ENCODE measurements at regions not wholly inside any gene's neighbourhood (a gene's known extent, or its start where the extent isn't known, plus 50 kb on each side); places are given as distances from the start of the nearest gene placed in this dataset.

- Histone ChIP-seq H3K4me2 (ENCODE audit: extremely low read depth, insufficient read depth, low read length) (no peak overlapping the region), H3K4me3 (replicated peaks in 1 of 4; ENCODE audit: control extremely low read depth in 1 of 4, insufficient read depth in 1 of 4, low read depth in 3 of 4, low read length in 4 of 4) (no peak overlapping the region), H4K20me1 (ENCODE audit: control insufficient read depth, extremely low read depth, insufficient read depth, low read length) (no peaks in the 10 kb centered on the region), H3K36me3 (ENCODE audit: control insufficient read depth, insufficient read depth, low read length) (no peaks in the 10 kb centered on the region), H3K4me1 (ENCODE audit: control insufficient read depth, extremely low read depth, insufficient read depth, low read length) (no peaks in the 10 kb centered on the region), H3K9ac (ENCODE audit: insufficient read depth, low read length) (no peak overlapping the region), H3K27ac (ENCODE audit: insufficient read depth, low read length) (no peak overlapping the region), H3K27me3 (ENCODE audit: control insufficient read depth, insufficient read depth, low read length) (no peaks in the 10 kb centered on the region), H3K79me2 (ENCODE audit: control insufficient read depth, insufficient read depth, low read length) (no peaks in the 10 kb centered on the region), H2AFZ (ENCODE audit: low read length) (no peak overlapping the region), H3K9me3 (ENCODE audit: control insufficient read depth, insufficient read depth, low read depth, low read length) (no peaks in the 10 kb centered on the region)
- DNase-seq (ENCODE audit: low read depth in 2 of 2): no peak
- TF ChIP-seq EZH2 (IDR thresholded peaks at IDR 0.05; ENCODE audit: low read length, missing control alignments): no peak
- no peak for TF ChIP-seq CTCF (conservative IDR thresholded peaks at IDR 0.05 in 1 of 2, IDR thresholded peaks at IDR 0.05 in 1 of 2; ENCODE audit: low read depth in 1 of 2, low read length in 2 of 2)
These were observed 160.9 kb downstream of the FGF9 start for GRCh38 chr13:21831654-21832324.

GRCh38 chr13:21833921-21834320 is 163.0 kb downstream of the FGF9 start:
- Histone ChIP-seq H3K27me3 (ENCODE audit: control insufficient read depth, insufficient read depth, low read length) (no peaks in the 10 kb centered on the region), H4K20me1 (ENCODE audit: control insufficient read depth, extremely low read depth, insufficient read depth, low read length) (no peaks in the 10 kb centered on the region), H3K9me3 (ENCODE audit: control insufficient read depth, insufficient read depth, low read depth, low read length) (no peaks in the 10 kb centered on the region), H3K9ac (ENCODE audit: insufficient read depth, low read length) (no peak overlapping the region), H2AFZ (ENCODE audit: low read length) (no peak overlapping the region), H3K4me3 (replicated peaks in 1 of 4; ENCODE audit: control extremely low read depth in 1 of 4, insufficient read depth in 1 of 4, low read depth in 3 of 4, low read length in 4 of 4) (no peak overlapping the region), H3K79me2 (ENCODE audit: control insufficient read depth, insufficient read depth, low read length) (no peaks in the 10 kb centered on the region), H3K36me3 (ENCODE audit: control insufficient read depth, insufficient read depth, low read length) (no peaks in the 10 kb centered on the region), H3K27ac (ENCODE audit: insufficient read depth, low read length) (no peak overlapping the region), H3K4me2 (ENCODE audit: extremely low read depth, insufficient read depth, low read length) (no peak overlapping the region), H3K4me1 (ENCODE audit: control insufficient read depth, extremely low read depth, insufficient read depth, low read length) (no peaks in the 10 kb centered on the region)
- no peak for DNase-seq (ENCODE audit: low read depth in 2 of 2)
- TF ChIP-seq CTCF (conservative IDR thresholded peaks at IDR 0.05 in 1 of 2, IDR thresholded peaks at IDR 0.05 in 1 of 2; ENCODE audit: low read depth in 1 of 2, low read length in 2 of 2): no peak
- TF ChIP-seq EZH2 (IDR thresholded peaks at IDR 0.05; ENCODE audit: low read length, missing control alignments): no peak

- no peaks in the 10 kb centered on the region for H3K79me2 ChIP-seq (ENCODE audit: control insufficient read depth, insufficient read depth, low read length)
- DNase-seq (ENCODE audit: low read depth in 2 of 2): no peak
- no peaks in the 10 kb centered on the region for H4K20me1 ChIP-seq (ENCODE audit: control insufficient read depth, extremely low read depth, insufficient read depth, low read length)
- H3K36me3 ChIP-seq (ENCODE audit: control insufficient read depth, insufficient read depth, low read length): no peaks in the 10 kb centered on the region
- H3K4me2 ChIP-seq (ENCODE audit: extremely low read depth, insufficient read depth, low read length): no peak overlapping the region
- no peaks in the 10 kb centered on the region for H3K4me1 ChIP-seq (ENCODE audit: control insufficient read depth, extremely low read depth, insufficient read depth, low read length)
- H2AFZ ChIP-seq (ENCODE audit: low read length): no peak overlapping the region
- no peak overlapping the region for H3K4me3 ChIP-seq (replicated peaks in 1 of 4; ENCODE audit: control extremely low read depth in 1 of 4, insufficient read depth in 1 of 4, low read depth in 3 of 4, low read length in 4 of 4)
- H3K9ac ChIP-seq (ENCODE audit: insufficient read depth, low read length): no peak overlapping the region
- no peaks in the 10 kb centered on the region for H3K9me3 ChIP-seq (ENCODE audit: control insufficient read depth, insufficient read depth, low read depth, low read length)
- no peak overlapping the region for H3K27ac ChIP-seq (ENCODE audit: insufficient read depth, low read length)
- TF ChIP-seq CTCF (conservative IDR thresholded peaks at IDR 0.05 in 1 of 2, IDR thresholded peaks at IDR 0.05 in 1 of 2; ENCODE audit: low read depth in 1 of 2, low read length in 2 of 2) (no peak), EZH2 (IDR thresholded peaks at IDR 0.05; ENCODE audit: low read length, missing control alignments) (no peak)
- H3K27me3 ChIP-seq (ENCODE audit: control insufficient read depth, insufficient read depth, low read length): no peaks in the 10 kb centered on the region
These were observed 163.6 kb downstream of the FGF9 start for GRCh38 chr13:21834521-21834920.
